ENCODE measurements at regions not wholly inside any gene's neighbourhood (a gene's known extent, or its start where the extent isn't known, plus 50 kb on each side); places are given as distances from the start of the nearest gene placed in this dataset.

DNA sequence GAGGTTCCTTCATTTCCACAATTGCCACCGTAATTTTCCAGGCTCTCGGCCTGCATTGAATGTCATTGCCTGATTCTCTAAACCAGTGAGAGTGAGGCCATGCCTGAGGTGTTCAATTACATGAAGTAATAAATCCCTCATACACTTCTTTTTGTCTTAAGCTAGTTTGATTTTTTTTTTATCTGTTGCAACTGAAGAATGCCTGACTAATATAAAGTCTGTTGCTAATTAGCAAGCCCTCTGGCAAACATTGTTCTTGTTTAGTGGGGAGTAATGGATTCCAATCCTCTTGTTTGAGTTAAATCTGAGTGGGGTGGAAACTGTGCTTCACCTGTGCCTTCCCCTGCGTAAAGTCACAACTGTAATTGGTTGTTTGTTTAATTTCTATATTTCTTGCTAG is 338.1 kb upstream of the ATP10B start:
- TF ChIP-seq, protein P1, sequence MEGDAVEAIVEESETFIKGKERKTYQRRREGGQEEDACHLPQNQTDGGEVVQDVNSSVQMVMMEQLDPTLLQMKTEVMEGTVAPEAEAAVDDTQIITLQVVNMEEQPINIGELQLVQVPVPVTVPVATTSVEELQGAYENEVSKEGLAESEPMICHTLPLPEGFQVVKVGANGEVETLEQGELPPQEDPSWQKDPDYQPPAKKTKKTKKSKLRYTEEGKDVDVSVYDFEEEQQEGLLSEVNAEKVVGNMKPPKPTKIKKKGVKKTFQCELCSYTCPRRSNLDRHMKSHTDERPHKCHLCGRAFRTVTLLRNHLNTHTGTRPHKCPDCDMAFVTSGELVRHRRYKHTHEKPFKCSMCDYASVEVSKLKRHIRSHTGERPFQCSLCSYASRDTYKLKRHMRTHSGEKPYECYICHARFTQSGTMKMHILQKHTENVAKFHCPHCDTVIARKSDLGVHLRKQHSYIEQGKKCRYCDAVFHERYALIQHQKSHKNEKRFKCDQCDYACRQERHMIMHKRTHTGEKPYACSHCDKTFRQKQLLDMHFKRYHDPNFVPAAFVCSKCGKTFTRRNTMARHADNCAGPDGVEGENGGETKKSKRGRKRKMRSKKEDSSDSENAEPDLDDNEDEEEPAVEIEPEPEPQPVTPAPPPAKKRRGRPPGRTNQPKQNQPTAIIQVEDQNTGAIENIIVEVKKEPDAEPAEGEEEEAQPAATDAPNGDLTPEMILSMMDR (IDR thresholded peaks at IDR 0.05) = no peak

GRCh38 chr5:161189452-161189851 is 337.4 kb upstream of the ATP10B start:
- TF ChIP-seq, protein P1 (IDR thresholded peaks at IDR 0.05) = no peak

- TF ChIP-seq, protein P1 (IDR thresholded peaks at IDR 0.05) = no peak
These were observed 331.5 kb upstream of the ATP10B start for GRCh38 chr5:161183559-161183958.

DNA sequence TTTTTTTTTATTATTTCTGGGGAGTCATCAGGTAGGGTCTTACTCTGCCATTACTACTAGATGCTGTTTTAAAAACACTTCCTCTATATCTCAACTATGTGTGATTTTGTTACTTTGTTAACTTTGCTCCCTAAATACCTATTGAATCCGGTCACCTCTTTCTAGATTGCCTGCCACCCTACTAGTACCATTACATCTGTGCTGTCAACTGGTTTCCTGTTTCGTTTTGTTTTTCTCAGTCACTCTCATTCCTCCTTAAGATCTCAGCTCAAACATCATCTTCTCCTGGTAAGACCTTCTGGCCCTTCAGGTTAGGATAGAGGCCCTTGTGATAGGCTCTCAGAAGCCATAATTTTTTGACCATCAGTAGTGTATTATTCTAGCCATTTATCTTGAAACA is 324.2 kb upstream of the ATP10B start:
- TF ChIP-seq, protein P1 (IDR thresholded peaks at IDR 0.05) = no peak

DNA sequence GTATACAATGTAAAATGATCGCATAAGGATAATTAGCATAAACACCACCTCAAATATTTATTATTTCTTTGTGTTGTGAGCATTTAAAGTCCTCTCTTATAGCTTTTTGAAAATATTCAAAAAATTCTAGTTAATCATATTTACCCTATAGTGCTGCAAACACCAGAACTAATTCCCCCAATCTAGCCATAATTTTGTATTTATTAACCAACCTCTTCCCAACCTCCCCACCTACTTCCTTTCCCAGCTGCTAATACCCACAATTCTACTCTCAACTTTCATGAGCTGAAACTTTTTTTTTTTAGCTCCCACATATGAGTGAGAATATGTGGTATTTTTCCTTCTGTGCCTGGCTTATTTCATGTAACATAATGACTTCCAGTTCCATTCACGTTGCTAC is 317.8 kb upstream of the ATP10B start:
- TF ChIP-seq, protein P1 (IDR thresholded peaks at IDR 0.05) = no peak

DNA sequence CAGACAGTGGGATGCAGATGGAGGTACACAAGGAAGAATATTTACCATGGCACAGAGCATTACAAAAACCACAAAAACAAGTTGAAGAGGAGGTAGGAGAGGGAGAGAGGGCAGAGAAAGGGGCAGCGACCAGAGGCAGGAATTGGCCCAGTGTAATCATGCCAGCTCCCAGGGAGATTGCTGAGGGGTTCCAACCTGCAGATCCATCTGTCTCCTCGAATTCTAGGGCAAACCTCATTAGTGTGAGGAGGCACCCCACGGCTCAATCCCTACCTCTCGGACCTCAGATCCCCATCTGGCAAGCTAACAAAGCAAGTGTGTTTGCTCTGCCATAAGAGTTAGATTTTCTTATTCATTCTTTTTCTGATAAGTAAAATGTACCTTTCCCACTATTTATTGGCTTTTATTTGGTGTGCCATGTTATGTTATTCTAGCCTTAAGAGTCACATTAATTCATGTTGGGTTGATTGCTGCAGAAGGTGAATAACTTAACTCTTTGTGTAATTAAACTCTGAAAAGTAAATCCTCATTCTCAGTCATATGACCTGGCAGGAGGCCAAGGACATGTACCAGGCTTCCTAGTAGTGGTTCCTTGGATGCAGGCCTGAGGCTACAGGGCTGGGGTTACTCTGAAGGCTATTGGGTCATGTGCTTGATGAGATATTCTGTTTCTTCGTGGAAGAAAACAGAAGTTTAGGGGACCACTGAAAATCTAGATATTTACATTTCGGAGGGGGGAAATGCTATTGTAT is 315.2 kb upstream of the ATP10B start:
- TF ChIP-seq, protein P1 (IDR thresholded peaks at IDR 0.05) = no peak

DNA sequence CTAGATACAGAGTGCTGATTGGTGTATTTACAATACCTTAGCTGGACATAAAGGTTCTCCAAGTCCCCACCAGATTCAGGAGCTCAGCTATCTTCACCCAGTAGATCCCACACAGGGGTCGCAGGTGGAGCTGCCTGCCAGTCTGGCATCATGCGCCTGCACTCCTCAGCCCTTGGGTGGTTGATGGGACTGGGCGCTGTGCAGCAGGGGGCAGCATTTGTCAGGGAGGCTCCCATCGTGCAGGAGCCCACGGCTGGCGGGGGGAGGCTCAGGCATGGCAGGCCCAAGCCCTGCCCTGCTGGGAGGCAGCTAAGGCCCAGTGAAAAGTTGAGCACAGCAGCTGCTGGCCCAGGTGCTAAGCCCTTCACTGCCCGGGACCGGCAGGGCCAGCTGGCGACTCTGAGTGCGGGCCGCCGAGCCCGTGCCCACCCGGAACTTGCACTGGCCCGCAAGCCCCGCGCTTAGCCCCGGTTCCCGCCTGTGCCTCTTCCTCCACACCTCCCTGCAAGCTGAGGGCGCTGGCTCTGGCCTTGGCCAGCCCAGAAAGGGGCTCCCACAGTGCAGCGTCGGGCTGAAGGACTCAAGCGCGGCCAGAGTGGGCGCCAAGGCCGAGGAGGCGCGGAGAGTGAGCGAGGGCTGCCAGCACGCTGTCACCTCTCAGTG is 314.1 kb upstream of the ATP10B start:
- TF ChIP-seq, protein P1 (IDR thresholded peaks at IDR 0.05) = no peak
